Gastrocnemius medialis (tissue), 4 donors: ENCODE measurements at regions not wholly inside any gene's neighbourhood (a gene's known extent, or its start where the extent isn't known, plus 50 kb on each side); places are given as distances from the start of the nearest gene placed in this dataset.

Experiments used
- ATAC-seq, 2 donors: fragments of 150-250 bp; one replicate each; pipeline ENCODE4 v1.9.1; 2016
- DNase-seq, 2 donors: peaks; one replicate each; pipeline ENCODE4 v3.0.0-alpha.2; 2019
- H3K27ac ChIP-seq, 4 donors: fragments of 200-600 bp; sonication (generic); 1 replicate in 1 of 4; 2 replicates in 3 of 4; pipeline ENCODE4 v1.5.1; 2016 to 2018; ENCODE audit warnings: mild to moderate bottlenecking in 2 of 4, moderate library complexity in 1 of 4
- H3K27me3 ChIP-seq, 3 donors: fragments of 200-600 bp; sonication (generic) in 2 of 3; 1 replicate in 1 of 3; 2 replicates in 2 of 3; pipeline versions ENCODE4 v1.5.1 to v1.6.0; 2016 to 2019; ENCODE audit warnings: mild to moderate bottlenecking in 1 of 3, moderate library complexity in 1 of 3
- H3K36me3 ChIP-seq, 2 donors: fragments of 200-600 bp; sonication (generic) in 1 of 2; one replicate each; pipeline ENCODE4 v1.5.1; 2017 to 2018
- H3K4me1 ChIP-seq, 2 donors: fragments of 200-600 bp; sonication (generic) in 1 of 2; one replicate each; pipeline ENCODE4 v1.5.1; 2016 to 2017; ENCODE audit warnings: mild to moderate bottlenecking in 2 of 2
- H3K4me3 ChIP-seq, 4 donors: fragments of 200-600 bp; sonication (generic) in 3 of 4; 1 replicate in 1 of 4; 2 replicates in 3 of 4; pipeline ENCODE4 v1.5.1; 2016 to 2019; ENCODE audit warnings: mild to moderate bottlenecking in 2 of 4
- H3K9me3 ChIP-seq, 3 donors: fragments of 200-600 bp; sonication (generic) in 2 of 3; 1 replicate in 1 of 3; 2 replicates in 2 of 3; pipeline ENCODE4 v1.5.1; 2016 to 2019
- CTCF ChIP-seq, 5 experiments: fragments of 450-650 bp in 3 of 5; fragments of 200-600 bp in 2 of 5; sonication (generic) in 2 of 5; IDR thresholded peaks in 4 of 5; conservative IDR thresholded peaks in 1 of 5; 1 replicate in 4 of 5; 2 replicates in 1 of 5; pipeline ENCODE4 v1.5.1; 2016 to 2019; ENCODE audit warnings: antibody characterized with exemption in 5 of 5, mild to moderate bottlenecking in 3 of 5, moderate library complexity in 3 of 5
- POLR2A ChIP-seq, 2 donors: fragments of 450-650 bp; IDR thresholded peaks; one replicate each; pipeline ENCODE4 v1.6.1; 2017; ENCODE audit warnings: antibody characterized with exemption in 2 of 2, mild to moderate bottlenecking in 2 of 2, moderate library complexity in 2 of 2
- in situ Hi-C, 4 donors: fragments of 200-750 bp; cut with MboI; loops; one replicate each; pipeline versions ENCODE4 v1.15.0 to v1.8.0; 2017; ENCODE audit warnings: low sequenced_read_pairs in 4 of 4
- intact Hi-C: fragments of 100-400 bp; cut with DNase I; formaldehyde crosslinking; loops from one replicate; pipeline ENCODE4 v1.15.1; 2023; ENCODE audit warnings: low total_unique reads

DNA sequence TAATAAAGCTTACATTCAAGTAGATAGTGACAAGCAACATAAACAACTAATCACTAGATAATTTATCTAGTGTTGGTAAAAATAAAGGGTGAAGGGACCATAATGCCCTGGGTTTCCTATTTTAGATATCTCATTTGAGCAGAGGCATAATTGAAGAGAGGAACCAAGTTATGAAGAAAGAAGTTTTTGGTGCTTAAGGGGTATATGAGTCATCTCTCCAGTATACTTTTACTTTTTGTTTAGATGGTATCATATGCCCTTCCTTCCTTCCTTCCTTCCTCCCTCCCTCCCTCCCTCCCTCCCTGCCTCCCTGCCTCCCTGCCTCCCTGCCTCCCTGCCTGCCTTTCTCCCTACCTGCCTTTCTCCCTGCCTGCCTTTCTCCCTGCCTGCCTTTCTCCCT, 1053.5 kb upstream of the CELF4 start:
- DNase-seq (no peak), ATAC-seq (no peak)
- intact Hi-C loops = no loop called here
- TF ChIP-seq CTCF (IDR thresholded peaks at IDR 0.05 in 4 of 5, conservative IDR thresholded peaks at IDR 0.05 in 1 of 5) (no peak), POLR2A (IDR thresholded peaks at IDR 0.05) (no peak)
- no peaks in the 10 kb centered on the region for H3K27me3 ChIP-seq
- no peaks in the 10 kb centered on the region for H3K9me3 ChIP-seq
- no peak overlapping the region for H3K27ac ChIP-seq
- in situ Hi-C loops = no loop called here
- H3K36me3 ChIP-seq = no peaks in the 10 kb centered on the region
- no peak overlapping the region for H3K4me3 ChIP-seq
- H3K4me1 ChIP-seq = no peaks in the 10 kb centered on the region

- no peaks in the 10 kb centered on the region for H3K4me1 ChIP-seq
- H3K4me3 ChIP-seq = no peak overlapping the region
- H3K36me3 ChIP-seq = no peaks in the 10 kb centered on the region
- in situ Hi-C loops = no loop called here
- TF ChIP-seq POLR2A (IDR thresholded peaks at IDR 0.05) (no peak), CTCF (IDR thresholded peaks at IDR 0.05 in 4 of 5, conservative IDR thresholded peaks at IDR 0.05 in 1 of 5) (no peak)
- intact Hi-C loops = no loop called here
- DNase-seq (no peak), ATAC-seq (no peak)
- no peaks in the 10 kb centered on the region for H3K27me3 ChIP-seq
- no peak overlapping the region for H3K27ac ChIP-seq
- H3K9me3 ChIP-seq = no peaks in the 10 kb centered on the region
These were observed 1050.7 kb upstream of the CELF4 start for GRCh38 chr18:38616306-38616705.

GRCh38 chr18:38612904-38613303, 1047.3 kb upstream of the CELF4 start:
- Histone ChIP-seq H3K27ac (no peak overlapping the region), H3K36me3 (no peaks in the 10 kb centered on the region), H3K4me1 (no peaks in the 10 kb centered on the region), H3K9me3 (no peaks in the 10 kb centered on the region), H3K27me3 (no peaks in the 10 kb centered on the region), H3K4me3 (no peak overlapping the region)
- intact Hi-C loops (no loop called here), in situ Hi-C loops (no loop called here)
- DNase-seq (no peak), ATAC-seq (no peak)
- TF ChIP-seq POLR2A (IDR thresholded peaks at IDR 0.05) (no peak), CTCF (IDR thresholded peaks at IDR 0.05 in 4 of 5, conservative IDR thresholded peaks at IDR 0.05 in 1 of 5) (no peak)

- Histone ChIP-seq H3K27ac (no peak overlapping the region), H3K9me3 (no peaks in the 10 kb centered on the region)
- intact Hi-C loops = no loop called here
These were observed 1045.7 kb upstream of the CELF4 start for GRCh38 chr18:38611036-38611964.

More at GRCh38 chr18:38611036-38611964, 1045.7 kb upstream of the CELF4 start:
- H3K36me3 ChIP-seq = no peaks in the 10 kb centered on the region
- H3K4me3 ChIP-seq = no peak overlapping the region
- H3K27me3 ChIP-seq = no peaks in the 10 kb centered on the region
- TF ChIP-seq CTCF (IDR thresholded peaks at IDR 0.05 in 4 of 5, conservative IDR thresholded peaks at IDR 0.05 in 1 of 5) = no peak
- ATAC-seq = no peak
- DNase-seq = no peak
- no peaks in the 10 kb centered on the region for H3K4me1 ChIP-seq
- in situ Hi-C loops = no loop called here
